Tibial nerve (tissue), 4 donors: ENCODE measurements at regions not wholly inside any gene's neighbourhood (a gene's known extent, or its start where the extent isn't known, plus 50 kb on each side); places are given as distances from the start of the nearest gene placed in this dataset.

Experiments
- EP300 ChIP-seq, 2 donors: sonication (generic); formaldehyde crosslinking; IDR thresholded peaks; one replicate each; pipeline ENCODE4 v1.6.1; 2017; ENCODE audit warnings: antibody characterized with exemption in 2 of 2, mild to moderate bottlenecking in 1 of 2
- POLR2A ChIP-seq, 2 donors: fragments of 450-650 bp; IDR thresholded peaks; one replicate each; pipeline ENCODE4 v1.6.1; 2017; ENCODE audit warnings: antibody characterized with exemption in 2 of 2, mild to moderate bottlenecking in 2 of 2, moderate library complexity in 2 of 2
- TF ChIP-seq, protein P1 (sequence below), 5 experiments: fragments of 200-600 bp in 3 of 5; fragments of 450-650 bp in 2 of 5; sonication (generic) in 3 of 5; IDR thresholded peaks; one replicate each; pipeline ENCODE4 v1.5.1; 2016 to 2019; ENCODE audit warnings: antibody characterized with exemption in 5 of 5, mild to moderate bottlenecking in 3 of 5, moderate library complexity in 2 of 5

DNA sequence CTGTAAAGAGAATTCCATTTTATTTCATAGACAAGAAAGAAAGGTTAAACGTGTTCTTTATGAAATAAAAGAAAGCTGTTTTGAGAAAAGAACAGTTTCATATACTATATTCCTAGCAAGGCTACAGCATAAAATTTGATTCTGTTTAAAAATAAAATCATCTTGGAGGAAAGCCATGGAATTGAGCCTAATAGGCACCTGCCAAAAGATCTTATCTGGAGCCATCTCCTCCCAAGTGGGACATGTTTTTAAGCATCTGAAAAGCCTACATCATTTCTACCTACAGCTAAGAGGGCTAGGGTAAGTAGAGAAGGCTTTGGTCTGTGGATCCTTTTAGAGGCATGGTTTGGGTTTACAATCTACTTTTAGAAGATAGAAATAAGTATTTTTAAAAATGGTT, 89.3 kb downstream of the GAS1 start:
- TF ChIP-seq, protein P1, sequence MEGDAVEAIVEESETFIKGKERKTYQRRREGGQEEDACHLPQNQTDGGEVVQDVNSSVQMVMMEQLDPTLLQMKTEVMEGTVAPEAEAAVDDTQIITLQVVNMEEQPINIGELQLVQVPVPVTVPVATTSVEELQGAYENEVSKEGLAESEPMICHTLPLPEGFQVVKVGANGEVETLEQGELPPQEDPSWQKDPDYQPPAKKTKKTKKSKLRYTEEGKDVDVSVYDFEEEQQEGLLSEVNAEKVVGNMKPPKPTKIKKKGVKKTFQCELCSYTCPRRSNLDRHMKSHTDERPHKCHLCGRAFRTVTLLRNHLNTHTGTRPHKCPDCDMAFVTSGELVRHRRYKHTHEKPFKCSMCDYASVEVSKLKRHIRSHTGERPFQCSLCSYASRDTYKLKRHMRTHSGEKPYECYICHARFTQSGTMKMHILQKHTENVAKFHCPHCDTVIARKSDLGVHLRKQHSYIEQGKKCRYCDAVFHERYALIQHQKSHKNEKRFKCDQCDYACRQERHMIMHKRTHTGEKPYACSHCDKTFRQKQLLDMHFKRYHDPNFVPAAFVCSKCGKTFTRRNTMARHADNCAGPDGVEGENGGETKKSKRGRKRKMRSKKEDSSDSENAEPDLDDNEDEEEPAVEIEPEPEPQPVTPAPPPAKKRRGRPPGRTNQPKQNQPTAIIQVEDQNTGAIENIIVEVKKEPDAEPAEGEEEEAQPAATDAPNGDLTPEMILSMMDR (IDR thresholded peaks at IDR 0.05) = no peak
- TF ChIP-seq POLR2A (IDR thresholded peaks at IDR 0.05) = no peak
- no peak for TF ChIP-seq EP300 (IDR thresholded peaks at IDR 0.05)
